Parathyroid adenoma (tissue), 2 donors: ENCODE measurements at regions not wholly inside any gene's neighbourhood (a gene's known extent, or its start where the extent isn't known, plus 50 kb on each side); places are given as distances from the start of the nearest gene placed in this dataset.

ENCODE experiments used
- H2AFZ ChIP-seq: fragments of 300-600 bp; sonication (generic); one replicate; pipeline ENCODE4 v1.7.0; 2017; ENCODE audit warnings: antibody characterized with exemption, mild to moderate bottlenecking
- H3K27ac ChIP-seq: fragments of 300-600 bp; sonication (generic); one replicate; pipeline ENCODE4 v1.7.0; 2017
- H3K27me3 ChIP-seq: fragments of 300-600 bp; sonication (generic); one replicate; pipeline ENCODE4 v1.7.0; 2017; ENCODE audit warnings: low read length; ENCODE audit not compliant: control insufficient read depth, insufficient read depth
- H3K36me3 ChIP-seq: fragments of 300-600 bp; sonication (generic); one replicate; pipeline ENCODE4 v1.7.0; 2017; ENCODE audit warnings: low read length; ENCODE audit not compliant: control insufficient read depth, insufficient read depth
- H3K4me1 ChIP-seq: fragments of 300-600 bp; sonication (generic); one replicate; pipeline ENCODE4 v1.7.0; 2017; ENCODE audit warnings: control low read depth
- H3K4me2 ChIP-seq: fragments of 300-600 bp; sonication (generic); one replicate; pipeline ENCODE4 v1.7.0; 2017; ENCODE audit warnings: low read length
- H3K4me3 ChIP-seq: fragments of 300-600 bp; sonication (generic); one replicate; pipeline ENCODE4 v1.7.0; 2017; ENCODE audit warnings: low read depth, low read length
- H3K79me2 ChIP-seq: fragments of 300-600 bp; sonication (generic); one replicate; pipeline ENCODE4 v1.7.0; 2017; ENCODE audit warnings: control low read depth
- H3K9ac ChIP-seq: fragments of 300-600 bp; sonication (generic); one replicate; pipeline ENCODE4 v1.7.0; 2017; ENCODE audit warnings: mild to moderate bottlenecking
- H3K9me3 ChIP-seq: fragments of 300-600 bp; sonication (generic); one replicate; pipeline ENCODE4 v1.7.0; 2017; ENCODE audit warnings: low read length; ENCODE audit not compliant: control insufficient read depth
- CTCF ChIP-seq: fragments of 300-600 bp; sonication (generic); IDR thresholded peaks from one replicate; pipeline ENCODE4 v1.7.0; 2017; ENCODE audit warnings: antibody characterized with exemption, mild to moderate bottlenecking
- donor health status: primary hyperparathyroidism.

- Histone ChIP-seq H3K4me3 (no peak overlapping the region), H3K27me3 (no peaks in the 10 kb centered on the region), H3K27ac (no peak overlapping the region), H3K9ac (no peak overlapping the region), H2AFZ (no peak overlapping the region), H3K79me2 (no peaks in the 10 kb centered on the region), H3K36me3 (no peaks in the 10 kb centered on the region), H3K9me3 (no peaks in the 10 kb centered on the region), H3K4me2 (no peak overlapping the region), H3K4me1 (no peaks in the 10 kb centered on the region)
- no peak for TF ChIP-seq CTCF
These were observed 896.6 kb upstream of the INTU start for GRCh38 chr4:126736133-126736518.

- Histone ChIP-seq H3K9ac (no peak overlapping the region), H3K4me1 (no peaks in the 10 kb centered on the region), H3K4me3 (no peak overlapping the region), H3K79me2 (no peaks in the 10 kb centered on the region), H3K36me3 (no peaks in the 10 kb centered on the region), H3K27me3 (no peaks in the 10 kb centered on the region), H3K4me2 (no peak overlapping the region), H3K9me3 (no peaks in the 10 kb centered on the region), H3K27ac (no peak overlapping the region), H2AFZ (no peak overlapping the region)
- no peak for TF ChIP-seq CTCF
These were observed 894.7 kb upstream of the INTU start for GRCh38 chr4:126737899-126738526.

GRCh38 chr4:126738527-126738923, 894.2 kb upstream of the INTU start:
- no peaks in the 10 kb centered on the region for H3K27me3 ChIP-seq
- H3K4me2 ChIP-seq = no peak overlapping the region
- H3K4me1 ChIP-seq = no peaks in the 10 kb centered on the region
- H3K27ac ChIP-seq = no peak overlapping the region
- no peak for TF ChIP-seq CTCF
- no peaks in the 10 kb centered on the region for H3K9me3 ChIP-seq
- no peak overlapping the region for H3K4me3 ChIP-seq
- H3K9ac ChIP-seq = no peak overlapping the region
- no peak overlapping the region for H2AFZ ChIP-seq
- H3K36me3 ChIP-seq = no peaks in the 10 kb centered on the region
- H3K79me2 ChIP-seq = no peaks in the 10 kb centered on the region

GRCh38 chr4:126738926-126739325, 893.8 kb upstream of the INTU start:
- H3K79me2 ChIP-seq = no peaks in the 10 kb centered on the region
- no peak for TF ChIP-seq CTCF
- H3K27ac ChIP-seq = no peak overlapping the region
- H3K4me2 ChIP-seq = no peak overlapping the region
- H3K36me3 ChIP-seq = no peaks in the 10 kb centered on the region
- no peak overlapping the region for H3K4me3 ChIP-seq
- no peaks in the 10 kb centered on the region for H3K4me1 ChIP-seq
- H3K27me3 ChIP-seq = no peaks in the 10 kb centered on the region
- no peaks in the 10 kb centered on the region for H3K9me3 ChIP-seq
- H2AFZ ChIP-seq = no peak overlapping the region
- H3K9ac ChIP-seq = no peak overlapping the region

- Histone ChIP-seq H3K36me3 (no peaks in the 10 kb centered on the region), H3K4me3 (no peak overlapping the region), H3K27me3 (no peaks in the 10 kb centered on the region), H3K9ac (no peak overlapping the region), H3K27ac (no peak overlapping the region), H3K4me1 (no peaks in the 10 kb centered on the region), H3K79me2 (no peaks in the 10 kb centered on the region), H3K9me3 (no peaks in the 10 kb centered on the region), H3K4me2 (no peak overlapping the region), H2AFZ (no peak overlapping the region)
- TF ChIP-seq CTCF = no peak
These were observed 892.1 kb upstream of the INTU start for GRCh38 chr4:126740687-126741086.
